ENCODE measurements at regions not wholly inside any gene's neighbourhood (a gene's known extent, or its start where the extent isn't known, plus 50 kb on each side); places are given as distances from the start of the nearest gene placed in this dataset.
"Not testable (repeated sequence)": the region's sequence is repeated elsewhere in the genome, so short reads cannot be mapped to it uniquely, and the experiment has no call there.

DNA sequence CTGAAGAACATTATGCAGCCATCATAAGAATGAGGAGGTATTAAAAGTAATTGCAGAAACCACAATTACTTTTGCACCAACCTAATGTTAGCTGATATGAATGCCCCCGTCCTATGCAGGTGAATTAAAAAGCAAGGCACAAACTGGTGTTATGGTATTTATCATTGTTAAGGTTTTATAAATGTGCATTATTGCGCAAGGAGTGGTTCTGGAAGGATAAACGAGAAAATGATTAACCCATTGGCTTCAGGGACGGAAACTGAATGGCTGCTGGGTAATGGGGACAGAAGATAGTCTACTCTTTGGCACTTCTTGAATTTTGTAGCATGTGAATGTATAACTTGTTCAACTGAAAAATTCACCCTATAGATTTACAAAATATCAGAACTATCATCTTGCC is 148.6 kb upstream of the SALL4 start:
- Histone ChIP-seq H3K9me3 (no peaks in the 10 kb centered on the region), H3K4me3 (no peak overlapping the region), H3K4me1 (no peaks in the 10 kb centered on the region), H3K27ac (no peak overlapping the region), H3K36me3 (no peaks in the 10 kb centered on the region), H3K27me3 (no peaks in the 10 kb centered on the region)
- TF ChIP-seq, protein P1, sequence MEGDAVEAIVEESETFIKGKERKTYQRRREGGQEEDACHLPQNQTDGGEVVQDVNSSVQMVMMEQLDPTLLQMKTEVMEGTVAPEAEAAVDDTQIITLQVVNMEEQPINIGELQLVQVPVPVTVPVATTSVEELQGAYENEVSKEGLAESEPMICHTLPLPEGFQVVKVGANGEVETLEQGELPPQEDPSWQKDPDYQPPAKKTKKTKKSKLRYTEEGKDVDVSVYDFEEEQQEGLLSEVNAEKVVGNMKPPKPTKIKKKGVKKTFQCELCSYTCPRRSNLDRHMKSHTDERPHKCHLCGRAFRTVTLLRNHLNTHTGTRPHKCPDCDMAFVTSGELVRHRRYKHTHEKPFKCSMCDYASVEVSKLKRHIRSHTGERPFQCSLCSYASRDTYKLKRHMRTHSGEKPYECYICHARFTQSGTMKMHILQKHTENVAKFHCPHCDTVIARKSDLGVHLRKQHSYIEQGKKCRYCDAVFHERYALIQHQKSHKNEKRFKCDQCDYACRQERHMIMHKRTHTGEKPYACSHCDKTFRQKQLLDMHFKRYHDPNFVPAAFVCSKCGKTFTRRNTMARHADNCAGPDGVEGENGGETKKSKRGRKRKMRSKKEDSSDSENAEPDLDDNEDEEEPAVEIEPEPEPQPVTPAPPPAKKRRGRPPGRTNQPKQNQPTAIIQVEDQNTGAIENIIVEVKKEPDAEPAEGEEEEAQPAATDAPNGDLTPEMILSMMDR (IDR thresholded peaks at IDR 0.05): no peak
- intact Hi-C loops (cut with DNase I; ENCODE audit: low total_unique reads): no loop called here
- DNase-seq: no peak

DNA sequence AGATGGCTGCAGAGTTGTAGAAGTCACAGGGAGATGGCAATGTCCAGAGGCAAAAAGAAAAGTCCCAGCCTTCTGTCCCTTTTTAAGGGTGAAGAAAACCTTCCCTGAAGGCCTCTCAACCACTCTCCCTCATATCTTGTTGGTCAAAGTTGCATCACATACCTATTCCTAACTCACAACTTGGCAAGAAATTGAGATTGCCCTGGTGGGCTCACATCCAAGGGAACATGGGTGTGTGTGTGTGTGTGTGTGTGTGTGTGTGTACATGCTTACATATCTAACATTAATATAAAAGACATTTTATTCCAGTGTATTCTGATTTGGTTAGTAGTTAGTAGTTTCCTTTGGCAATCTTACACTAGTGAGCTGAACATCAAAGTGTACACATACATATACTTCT is 144.3 kb upstream of the SALL4 start:
- no peak overlapping the region for H3K4me3 ChIP-seq
- H3K27me3 ChIP-seq: no peaks in the 10 kb centered on the region
- no peaks in the 10 kb centered on the region for H3K36me3 ChIP-seq
- TF ChIP-seq, protein P1 (IDR thresholded peaks at IDR 0.05): no peak
- H3K4me1 ChIP-seq: no peaks in the 10 kb centered on the region
- no peaks in the 10 kb centered on the region for H3K9me3 ChIP-seq
- no peak overlapping the region for H3K27ac ChIP-seq
- intact Hi-C loops (cut with DNase I; ENCODE audit: low total_unique reads): no loop called here
- DNase-seq: no peak

DNA sequence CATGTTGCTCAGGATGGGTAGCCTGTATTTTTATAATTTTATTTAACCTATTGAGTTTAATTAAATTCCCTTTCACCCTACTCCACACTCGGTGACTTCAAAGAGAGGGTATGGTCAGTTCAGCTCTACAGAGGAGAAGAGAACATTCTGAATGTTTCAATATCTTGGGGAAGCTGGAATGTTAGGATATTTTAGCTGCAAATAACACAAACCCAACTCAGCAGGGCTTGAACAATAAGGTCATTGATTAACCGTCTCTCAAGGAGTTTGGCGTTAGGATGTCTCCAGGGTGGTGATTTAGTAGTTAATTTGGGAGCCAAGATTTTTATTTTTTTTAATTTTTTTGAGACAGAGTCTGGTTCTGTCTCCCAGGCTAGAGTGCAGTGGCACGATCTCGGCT is 143.6 kb upstream of the SALL4 start:
- Histone ChIP-seq H3K4me3 (no peak overlapping the region), H3K27ac (no peak overlapping the region), H3K27me3 (no peaks in the 10 kb centered on the region), H3K9me3 (no peaks in the 10 kb centered on the region), H3K4me1 (no peaks in the 10 kb centered on the region), H3K36me3 (no peaks in the 10 kb centered on the region)
- intact Hi-C loops (cut with DNase I; ENCODE audit: low total_unique reads): no loop called here
- no peak for DNase-seq
- TF ChIP-seq, protein P1 (IDR thresholded peaks at IDR 0.05): no peak

DNA sequence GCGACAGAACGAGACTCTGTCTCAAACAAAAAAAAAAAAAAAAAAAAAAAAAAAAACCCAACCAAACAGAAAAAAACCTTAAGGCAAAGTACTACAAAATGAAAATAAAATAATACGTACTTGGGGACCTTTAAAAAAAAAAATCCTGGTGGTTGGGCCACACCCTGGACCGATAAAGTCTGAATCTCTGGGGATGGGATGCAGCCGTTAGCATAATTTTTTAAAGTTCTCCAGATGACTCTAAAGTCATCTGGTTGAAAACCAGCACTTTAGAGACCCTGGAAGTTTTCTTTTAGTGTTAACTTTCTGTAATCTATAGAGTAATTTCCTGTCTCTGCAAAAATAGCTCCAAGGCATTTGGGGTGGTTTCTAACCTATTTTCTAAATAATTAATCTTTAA is 142.9 kb upstream of the SALL4 start:
- Histone ChIP-seq H3K36me3 (no peaks in the 10 kb centered on the region), H3K27ac (no peak overlapping the region), H3K9me3 (no peaks in the 10 kb centered on the region), H3K27me3 (no peaks in the 10 kb centered on the region), H3K4me1 (no peaks in the 10 kb centered on the region), H3K4me3 (no peak overlapping the region)
- TF ChIP-seq, protein P1 (IDR thresholded peaks at IDR 0.05): no peak
- intact Hi-C loops (cut with DNase I; ENCODE audit: low total_unique reads): no loop called here
- DNase-seq: no peak

DNA sequence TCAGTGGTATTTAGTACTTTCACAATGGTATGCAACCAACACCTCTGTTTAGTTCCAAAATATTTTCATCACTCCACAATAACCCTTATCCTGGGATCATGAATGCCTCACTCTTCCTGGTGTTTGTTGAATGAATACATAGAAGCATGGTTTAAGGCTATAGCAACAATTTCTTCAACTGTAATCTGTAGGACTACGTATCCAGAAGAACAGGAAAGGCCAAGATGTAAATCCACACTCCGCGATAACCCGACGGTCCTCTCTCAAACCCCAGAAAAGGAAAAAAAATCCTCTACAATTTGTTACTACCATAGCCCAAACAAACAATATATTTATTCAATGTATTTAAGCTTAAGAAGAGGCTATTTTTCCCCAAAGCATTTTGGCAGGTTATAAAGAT is 141.4 kb upstream of the SALL4 start:
- no peak overlapping the region for H3K27ac ChIP-seq
- intact Hi-C loops (cut with DNase I; ENCODE audit: low total_unique reads): no loop called here

DNA sequence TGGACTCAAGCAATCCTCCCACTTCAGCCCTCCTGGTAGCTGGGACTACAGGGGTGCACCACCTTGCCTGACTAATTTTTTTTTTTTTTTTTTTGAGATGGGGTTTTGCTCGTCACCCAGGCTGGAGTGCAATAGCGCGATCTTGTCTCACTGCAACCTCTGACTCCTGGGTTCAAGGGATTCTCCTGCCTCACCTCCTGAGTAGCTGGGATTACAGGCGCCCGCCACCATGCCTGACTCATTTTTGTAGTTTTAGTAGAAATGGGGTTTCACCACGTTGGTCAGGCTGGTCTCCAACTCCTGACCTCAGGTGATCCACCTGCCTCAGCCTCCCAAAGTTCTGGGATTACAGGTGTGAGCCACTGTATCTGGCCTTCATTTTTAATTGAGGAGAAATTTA is 141.0 kb upstream of the SALL4 start:
- H3K9me3 ChIP-seq; intact Hi-C loops (cut with DNase I; ENCODE audit: low total_unique reads); H3K27me3 ChIP-seq; DNase-seq; H3K27ac ChIP-seq; H3K4me3 ChIP-seq; H3K36me3 ChIP-seq; H3K4me1 ChIP-seq: not testable (repeated sequence)

More for the DNA sequence above, 141.4 kb upstream of the SALL4 start:
- no peaks in the 10 kb centered on the region for H3K27me3 ChIP-seq
- no peaks in the 10 kb centered on the region for H3K36me3 ChIP-seq
- TF ChIP-seq, protein P1 (IDR thresholded peaks at IDR 0.05): no peak
- no peak overlapping the region for H3K4me3 ChIP-seq
- no peaks in the 10 kb centered on the region for H3K9me3 ChIP-seq
- no peak for DNase-seq
- H3K4me1 ChIP-seq: no peaks in the 10 kb centered on the region
